WERI-Rb-1 (cell line): ENCODE measurements at regions not wholly inside any gene's neighbourhood (a gene's known extent, or its start where the extent isn't known, plus 50 kb on each side); places are given as distances from the start of the nearest gene placed in this dataset.
"Not testable (repeated sequence)": the region's sequence is repeated elsewhere in the genome, so short reads cannot be mapped to it uniquely, and the experiment has no call there.

ENCODE experiments used
- DNase-seq: peaks from one replicate; pipeline ENCODE4 v3.0.0-alpha.2; 2020
- H3K27ac ChIP-seq: fragments of 250-450 bp; sonication (Bioruptor Pico); 2 replicates; pipeline ENCODE4 v1.5.1; 2020; ENCODE audit warnings: mild to moderate bottlenecking, moderate library complexity
- H3K27me3 ChIP-seq: fragments of 250-450 bp; sonication (Bioruptor Pico); 2 replicates; pipeline ENCODE4 v1.5.1; 2021; ENCODE audit warnings: mild to moderate bottlenecking, low read depth, moderate library complexity; ENCODE audit not compliant: insufficient read depth, severe bottlenecking
- H3K36me3 ChIP-seq: fragments of 250-450 bp; sonication (Bioruptor Pico); 2 replicates; pipeline ENCODE4 v1.5.1; 2020; ENCODE audit warnings: mild to moderate bottlenecking, moderate library complexity
- H3K4me3 ChIP-seq: 2 replicates; pipeline ENCODE4 v1.5.1; 2011; ENCODE audit warnings: low read depth, mild to moderate bottlenecking, control low read depth, low read length
- H3K9me3 ChIP-seq: fragments of 250-450 bp; sonication (Bioruptor Pico); 2 replicates; pipeline ENCODE4 v1.5.1; 2021; ENCODE audit warnings: mild to moderate bottlenecking, moderate library complexity; ENCODE audit not compliant: severe bottlenecking
- CTCF ChIP-seq: IDR thresholded peaks from 2 replicates; pipeline ENCODE4 v1.5.1; 2011; ENCODE audit warnings: low read depth, mild to moderate bottlenecking, control low read depth, inconsistent platforms, low read length

- no peak overlapping the region for H3K4me3 ChIP-seq
- no peaks in the 10 kb centered on the region for H3K9me3 ChIP-seq
- no peaks in the 10 kb centered on the region for H3K36me3 ChIP-seq
- no peak overlapping the region for H3K27ac ChIP-seq
- H3K27me3 ChIP-seq, result no peaks in the 10 kb centered on the region
- DNase-seq, result no peak
- TF ChIP-seq CTCF, result no peak
Measured at GRCh38 chr3:164302622-164303021, 775.7 kb downstream of the SI start.

- H3K36me3 ChIP-seq, result not testable (repeated sequence)
Measured at GRCh38 chr3:164291486-164291885, 786.8 kb downstream of the SI start.

GRCh38 chr3:164278550-164278949 is 799.7 kb downstream of the SI start:
- no peak for TF ChIP-seq CTCF
- H3K27me3 ChIP-seq, result no peaks in the 10 kb centered on the region
- no peak overlapping the region for H3K4me3 ChIP-seq
- no peaks in the 10 kb centered on the region for H3K36me3 ChIP-seq
- H3K27ac ChIP-seq, result no peak overlapping the region
- DNase-seq, result no peak
- H3K9me3 ChIP-seq, result no peaks in the 10 kb centered on the region

More at GRCh38 chr3:164291486-164291885, 786.8 kb downstream of the SI start:
- H3K4me3 ChIP-seq, H3K27me3 ChIP-seq, H3K9me3 ChIP-seq, DNase-seq, H3K27ac ChIP-seq: not testable (repeated sequence)

GRCh38 chr3:164267053-164267452 is 811.2 kb downstream of the SI start:
- Histone ChIP-seq H3K27ac (no peak overlapping the region), H3K4me3 (no peak overlapping the region), H3K9me3 (no peaks in the 10 kb centered on the region), H3K27me3 (no peaks in the 10 kb centered on the region), H3K36me3 (no peaks in the 10 kb centered on the region)
- TF ChIP-seq CTCF, result no peak
- no peak for DNase-seq

GRCh38 chr3:164250923-164251322 is 827.4 kb downstream of the SI start:
- Histone ChIP-seq H3K27me3 (no peaks in the 10 kb centered on the region), H3K36me3 (no peaks in the 10 kb centered on the region), H3K9me3 (no peaks in the 10 kb centered on the region), H3K27ac (no peak overlapping the region), H3K4me3 (no peak overlapping the region)
- no peak for TF ChIP-seq CTCF
- no peak for DNase-seq

- Histone ChIP-seq H3K27me3 (no peaks in the 10 kb centered on the region), H3K27ac (no peak overlapping the region), H3K36me3 (no peaks in the 10 kb centered on the region), H3K9me3 (no peaks in the 10 kb centered on the region), H3K4me3 (no peak overlapping the region)
- TF ChIP-seq CTCF, result no peak
- no peak for DNase-seq
Measured at GRCh38 chr3:164236851-164237250, 841.4 kb downstream of the SI start.
